Gastrocnemius medialis (tissue), 4 donors: ENCODE measurements at regions not wholly inside any gene's neighbourhood (a gene's known extent, or its start where the extent isn't known, plus 50 kb on each side); places are given as distances from the start of the nearest gene placed in this dataset.

Experiments used
- POLR2A ChIP-seq, 2 donors: fragments of 450-650 bp; IDR thresholded peaks; one replicate each; pipeline ENCODE4 v1.6.1; 2017; ENCODE audit warnings: antibody characterized with exemption in 2 of 2, mild to moderate bottlenecking in 2 of 2, moderate library complexity in 2 of 2
- TF ChIP-seq, protein P1 (sequence below), 5 experiments: fragments of 450-650 bp in 3 of 5; fragments of 200-600 bp in 2 of 5; sonication (generic) in 2 of 5; IDR thresholded peaks in 4 of 5; conservative IDR thresholded peaks in 1 of 5; 1 replicate in 4 of 5; 2 replicates in 1 of 5; pipeline ENCODE4 v1.5.1; 2016 to 2019; ENCODE audit warnings: antibody characterized with exemption in 5 of 5, mild to moderate bottlenecking in 3 of 5, moderate library complexity in 3 of 5

DNA sequence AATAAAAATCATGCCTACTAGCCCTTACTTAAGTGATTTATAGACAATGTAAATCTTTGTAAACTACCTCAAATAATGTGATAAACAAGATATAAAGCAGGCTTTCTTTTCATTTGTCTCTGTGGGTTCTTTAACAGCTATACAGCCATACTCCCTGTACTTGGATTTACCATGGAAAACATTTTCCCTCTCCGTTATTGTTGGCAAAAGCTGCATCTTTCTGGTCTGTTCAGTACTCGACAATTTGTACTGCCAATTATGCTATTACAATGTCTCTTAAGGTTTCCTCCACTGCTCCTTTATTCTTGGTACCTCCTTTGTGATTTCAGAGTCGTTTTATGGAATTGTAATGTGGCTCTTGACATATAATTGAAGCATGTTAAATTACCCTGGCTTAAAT, 426.3 kb upstream of the PKDCC start:
- TF ChIP-seq, protein P1, sequence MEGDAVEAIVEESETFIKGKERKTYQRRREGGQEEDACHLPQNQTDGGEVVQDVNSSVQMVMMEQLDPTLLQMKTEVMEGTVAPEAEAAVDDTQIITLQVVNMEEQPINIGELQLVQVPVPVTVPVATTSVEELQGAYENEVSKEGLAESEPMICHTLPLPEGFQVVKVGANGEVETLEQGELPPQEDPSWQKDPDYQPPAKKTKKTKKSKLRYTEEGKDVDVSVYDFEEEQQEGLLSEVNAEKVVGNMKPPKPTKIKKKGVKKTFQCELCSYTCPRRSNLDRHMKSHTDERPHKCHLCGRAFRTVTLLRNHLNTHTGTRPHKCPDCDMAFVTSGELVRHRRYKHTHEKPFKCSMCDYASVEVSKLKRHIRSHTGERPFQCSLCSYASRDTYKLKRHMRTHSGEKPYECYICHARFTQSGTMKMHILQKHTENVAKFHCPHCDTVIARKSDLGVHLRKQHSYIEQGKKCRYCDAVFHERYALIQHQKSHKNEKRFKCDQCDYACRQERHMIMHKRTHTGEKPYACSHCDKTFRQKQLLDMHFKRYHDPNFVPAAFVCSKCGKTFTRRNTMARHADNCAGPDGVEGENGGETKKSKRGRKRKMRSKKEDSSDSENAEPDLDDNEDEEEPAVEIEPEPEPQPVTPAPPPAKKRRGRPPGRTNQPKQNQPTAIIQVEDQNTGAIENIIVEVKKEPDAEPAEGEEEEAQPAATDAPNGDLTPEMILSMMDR (IDR thresholded peaks at IDR 0.05 in 4 of 5, conservative IDR thresholded peaks at IDR 0.05 in 1 of 5) = no peak
- TF ChIP-seq POLR2A (IDR thresholded peaks at IDR 0.05) = no peak
